H1 (cell line): ENCODE measurements at regions not wholly inside any gene's neighbourhood (a gene's known extent, or its start where the extent isn't known, plus 50 kb on each side); places are given as distances from the start of the nearest gene placed in this dataset.

Source experiments
- CTCF ChIA-PET: fragments of 300-600 bp; sonication (Branson Sonifier 250); formaldehyde crosslinking; loops from one replicate; lab custom pipeline; 2021; ENCODE audit not compliant: partially characterized antibody; lab: Charles Lee
- POLR2A ChIA-PET: fragments of 300-600 bp; sonication (Branson Sonifier 250); formaldehyde crosslinking; loops from one replicate; lab custom pipeline; 2021; ENCODE audit warnings: inconsistent platforms; ENCODE audit not compliant: partially characterized antibody; lab: Charles Lee
- DNase-seq, 2 experiments: peaks; one replicate each; pipeline versions ENCODE4 v3.0.0 to v3.0.0-alpha.2; 2010 to 2022; ENCODE audit warnings: low spot score in 2 of 2, low read depth in 1 of 2, mixed read lengths in 1 of 2
- FAIRE-seq: peaks from 2 replicates; lab custom pipeline; 2011; peaks lifted over from hg19 to GRCh38; lab: Jason Lieb, UNC
- H2AFZ ChIP-seq: 2 replicates; pipeline ENCODE4 v1.8.1; 2012; ENCODE audit warnings: low read length, inconsistent platforms
- H2AK5ac ChIP-seq: 2 replicates; pipeline ENCODE4 v1.6.1; 2013; ENCODE audit warnings: low read depth, low read length
- H2BK120ac ChIP-seq: replicated peaks from 2 replicates; pipeline ENCODE3; 2013; ENCODE audit warnings: low read depth, low read length, inconsistent platforms
- H2BK12ac ChIP-seq: 2 replicates; pipeline ENCODE4 v1.6.1; 2013; ENCODE audit warnings: low read depth, low read length
- H2BK15ac ChIP-seq: 2 replicates; pipeline ENCODE4 v1.6.1; 2013; ENCODE audit warnings: low read length
- H2BK20ac ChIP-seq: 2 replicates; pipeline ENCODE4 v1.6.1; 2013; ENCODE audit warnings: low read length
- H2BK5ac ChIP-seq: 2 replicates; pipeline ENCODE4 v1.6.1; 2013; ENCODE audit warnings: low read depth, low read length
- H3K14ac ChIP-seq: 2 replicates; pipeline ENCODE4 v1.6.1; 2013; ENCODE audit warnings: inconsistent platforms; ENCODE audit not compliant: insufficient read length
- H3K18ac ChIP-seq: 2 replicates; pipeline ENCODE4 v1.6.1; 2013; ENCODE audit warnings: low read length; ENCODE audit errors: extremely low read depth
- H3K23ac ChIP-seq: 2 replicates; pipeline ENCODE4 v1.6.1; 2013; ENCODE audit warnings: inconsistent platforms; ENCODE audit not compliant: insufficient read length
- H3K23me2 ChIP-seq: 2 replicates; pipeline ENCODE4 v1.6.1; 2013; ENCODE audit warnings: low read depth, low read length
- H3K27ac ChIP-seq: 2 replicates; pipeline ENCODE4 v1.6.1; 2011; ENCODE audit warnings: low read depth, low read length, inconsistent platforms
- H3K27me3 ChIP-seq, 4 experiments: replicated peaks in 1 of 4; 1 replicate in 1 of 4; 2 replicates in 3 of 4; pipeline versions ENCODE4 v1.6.1 to v1.8.1; 2011 to 2013; ENCODE audit warnings: low read length in 3 of 4, mild to moderate bottlenecking in 3 of 4, inconsistent platforms in 2 of 4, mixed read lengths in 2 of 4, moderate library complexity in 1 of 4; ENCODE audit not compliant: control insufficient read depth in 3 of 4, insufficient read depth in 3 of 4; ENCODE audit errors: extremely low read depth in 1 of 4
- H3K36me3 ChIP-seq, 4 experiments: 2 replicates each; pipeline versions ENCODE4 v1.6.1 to v1.8.1; 2011 to 2013; ENCODE audit warnings: mild to moderate bottlenecking in 4 of 4, low read length in 3 of 4, moderate library complexity in 2 of 4, control low read depth in 1 of 4, inconsistent platforms in 1 of 4; ENCODE audit not compliant: insufficient read depth in 4 of 4, control insufficient read depth in 2 of 4
- H3K4ac ChIP-seq: replicated peaks from 2 replicates; pipeline ENCODE3; 2013; ENCODE audit warnings: low read length, low read depth, mixed read lengths, inconsistent platforms; ENCODE audit not compliant: insufficient read length
- H3K4me1 ChIP-seq, 4 experiments: replicated peaks in 1 of 4; 1 replicate in 1 of 4; 2 replicates in 3 of 4; pipeline versions ENCODE4 v1.6.1 to v1.8.1; 2011 to 2013; ENCODE audit warnings: low read length in 3 of 4, inconsistent platforms in 2 of 4, mixed read lengths in 1 of 4; ENCODE audit not compliant: insufficient read depth in 4 of 4, control insufficient read depth in 3 of 4
- H3K4me2 ChIP-seq, 2 experiments: 2 replicates each; pipeline versions ENCODE4 v1.6.1 to v1.8.1; 2011 to 2013; ENCODE audit warnings: low read depth in 2 of 2, low read length in 2 of 2, control low read depth in 1 of 2, inconsistent platforms in 1 of 2, mild to moderate bottlenecking in 1 of 2; ENCODE audit not compliant: insufficient read depth in 1 of 2
- H3K4me3 ChIP-seq, 4 experiments: fragments of 200-600, 300-600 bp in 1 of 4; sonication (generic), shearing (Covaris generic), sonication (Bioruptor Twin) in 1 of 4; 2 replicates each; pipeline versions ENCODE4 v1.5.1 to v1.8.1; 2011 to 2016; ENCODE audit warnings: low read length in 4 of 4, low read depth in 3 of 4, control low read depth in 2 of 4, inconsistent platforms in 2 of 4, mild to moderate bottlenecking in 2 of 4, mixed read lengths in 1 of 4, moderate library complexity in 1 of 4; ENCODE audit not compliant: insufficient read depth in 2 of 4; ENCODE audit errors: extremely low read depth in 1 of 4
- H3K56ac ChIP-seq: replicated peaks from 2 replicates; pipeline ENCODE3; 2013; ENCODE audit warnings: low read depth, mild to moderate bottlenecking, mixed read lengths, low read length, inconsistent platforms; ENCODE audit not compliant: insufficient read length
- H3K79me1 ChIP-seq: 2 replicates; pipeline ENCODE4 v1.6.1; 2013; ENCODE audit warnings: low read depth, low read length, control low read depth
- H3K79me2 ChIP-seq, 2 experiments: 2 replicates each; pipeline versions ENCODE4 v1.6.1 to v1.8.1; 2012 to 2013; ENCODE audit warnings: low read length in 2 of 2, mild to moderate bottlenecking in 2 of 2, inconsistent platforms in 1 of 2; ENCODE audit not compliant: insufficient read depth in 2 of 2, control insufficient read depth in 1 of 2
- H3K9ac ChIP-seq, 4 experiments: replicated peaks in 1 of 4; 1 replicate in 1 of 4; 2 replicates in 3 of 4; pipeline versions ENCODE4 v1.6.1 to v1.8.1; 2011 to 2013; ENCODE audit warnings: low read depth in 3 of 4, low read length in 3 of 4, control low read depth in 2 of 4, mild to moderate bottlenecking in 2 of 4, moderate library complexity in 2 of 4, inconsistent platforms in 1 of 4; ENCODE audit errors: extremely low read depth in 1 of 4
- H3K9me3 ChIP-seq, 2 experiments: 2 replicates each; pipeline versions ENCODE4 v1.6.1 to v1.8.1; 2012 to 2013; ENCODE audit warnings: mild to moderate bottlenecking in 2 of 2, moderate library complexity in 2 of 2, control low read depth in 1 of 2, inconsistent platforms in 1 of 2, low read depth in 1 of 2, low read length in 1 of 2, mixed read lengths in 1 of 2; ENCODE audit not compliant: insufficient read depth in 2 of 2
- H4K20me1 ChIP-seq, 2 experiments: replicated peaks in 1 of 2; 2 replicates each; pipeline versions ENCODE3 to v1.8.1; 2011 to 2013; ENCODE audit warnings: inconsistent platforms in 2 of 2, low read length in 2 of 2, mild to moderate bottlenecking in 1 of 2; ENCODE audit not compliant: insufficient read depth in 2 of 2, control insufficient read depth in 1 of 2
- H4K5ac ChIP-seq: 2 replicates; pipeline ENCODE4 v1.6.1; 2013; ENCODE audit warnings: low read length, low read depth, mixed read lengths, inconsistent platforms; ENCODE audit not compliant: insufficient read length
- H4K8ac ChIP-seq: 2 replicates; pipeline ENCODE4 v1.8.0; 2013; ENCODE audit warnings: mild to moderate bottlenecking, moderate library complexity, low read length, inconsistent platforms; ENCODE audit not compliant: insufficient read depth; ENCODE audit errors: extremely low read depth
- H4K91ac ChIP-seq: replicated peaks from 2 replicates; pipeline ENCODE3; 2013; ENCODE audit warnings: low read length, mixed read lengths, inconsistent platforms; ENCODE audit not compliant: insufficient read length
- RNF2 ChIP-seq: fragments of 200-900, 300-1000 bp; sonication (generic); IDR thresholded peaks from 2 replicates; pipeline ENCODE4 v1.7.1; 2016; ENCODE audit warnings: borderline replicate concordance, low read depth, mild to moderate bottlenecking, antibody characterized with exemption, low read length; ENCODE audit not compliant: poor library complexity, severe bottlenecking; ENCODE audit errors: missing control alignments
- SIX5 ChIP-seq: IDR thresholded peaks from 2 replicates; pipeline ENCODE4 v1.6.1; 2011; ENCODE audit warnings: mild to moderate bottlenecking, low read depth, low read length

DNA sequence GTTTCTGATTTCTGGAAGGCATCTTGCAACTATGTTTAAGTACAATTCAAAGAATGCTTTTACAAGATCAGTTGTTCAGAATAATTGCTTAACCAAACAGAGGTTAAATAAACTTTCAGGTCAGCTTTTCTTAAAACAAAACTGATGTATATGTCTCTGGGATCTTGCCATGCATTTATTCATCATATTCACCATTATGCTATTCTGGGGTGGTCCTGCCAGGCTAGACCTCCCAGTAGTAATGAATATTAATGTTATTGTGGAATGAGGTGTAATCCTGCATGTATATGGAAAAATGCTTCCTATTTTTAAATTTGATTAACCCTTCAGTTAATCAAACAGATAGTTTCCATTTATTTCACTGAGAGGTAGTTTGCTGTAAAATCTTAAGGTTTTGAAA lies 129.3 kb upstream of the RGPD4 start:
- CTCF ChIA-PET: no interaction called here
- H3K27ac ChIP-seq: no peak overlapping the region

More for the DNA sequence above, 129.3 kb upstream of the RGPD4 start:
- Histone ChIP-seq H3K56ac (no peak overlapping the region), H2BK12ac (no peak overlapping the region), H2AFZ (no peak overlapping the region), H3K4ac (no peak overlapping the region), H2AK5ac (no peak overlapping the region), H3K79me2 (no peaks in the 10 kb centered on the region), H3K23me2 (no peaks in the 10 kb centered on the region), H3K9me3 (no peaks in the 10 kb centered on the region), H3K79me1 (no peaks in the 10 kb centered on the region), H3K23ac (no peak overlapping the region), H3K4me3 (no peak overlapping the region), H3K18ac (no peak overlapping the region), H3K9ac (no peak overlapping the region), H4K20me1 (peaks cover 0 to 4% of the 10 kb centered on the region in 2 experiments), H4K8ac (no peak overlapping the region), H3K27me3 (peaks cover 0 to 1% (median 0%) of the 10 kb centered on the region in 4 experiments; a peak in 1 of 7 replicates), H2BK20ac (no peak overlapping the region), H2BK120ac (no peak overlapping the region), H3K4me1 (peaks cover 0 to 3% (median 1%) of the 10 kb centered on the region in 4 experiments; a peak in 3 of 7 replicates), H3K14ac (no peak overlapping the region), H2BK15ac (no peak overlapping the region), H4K5ac (no peak overlapping the region), H3K4me2 (no peak overlapping the region)
- POLR2A ChIA-PET: no interaction called here
- FAIRE-seq: no peak
- TF ChIP-seq SIX5: no peak
- no peak for TF ChIP-seq RNF2
- TF ChIP-seq, all 59 proteins: peak for 0
- DNase-seq: no peak
- H3K36me3 ChIP-seq: no peaks in the 10 kb centered on the region
- H2BK5ac ChIP-seq: no peak overlapping the region
- H4K91ac ChIP-seq: no peak overlapping the region
